ENCODE measurements at regions not wholly inside any gene's neighbourhood (a gene's known extent, or its start where the extent isn't known, plus 50 kb on each side); places are given as distances from the start of the nearest gene placed in this dataset.

DNA sequence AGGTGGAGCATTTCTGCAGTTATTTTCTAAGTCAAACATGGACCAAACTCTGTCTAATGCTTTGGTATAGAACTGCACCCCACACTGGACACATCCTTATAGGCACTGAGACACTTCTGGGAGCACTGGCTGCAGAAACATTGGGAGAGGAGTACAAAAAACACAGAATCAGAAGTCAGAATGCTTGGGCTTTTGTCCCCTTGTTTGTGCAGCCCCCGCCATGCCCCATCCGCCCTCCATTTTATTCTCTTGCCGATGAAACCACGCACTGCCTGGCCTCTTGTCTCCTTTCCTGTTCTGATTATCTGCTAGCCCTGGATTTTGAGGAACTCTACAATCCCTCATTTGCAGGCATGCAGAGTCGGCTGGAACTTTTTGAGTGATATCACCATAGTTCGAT is 1201.2 kb downstream of the TBC1D22A start:
- TF ChIP-seq, protein P1, sequence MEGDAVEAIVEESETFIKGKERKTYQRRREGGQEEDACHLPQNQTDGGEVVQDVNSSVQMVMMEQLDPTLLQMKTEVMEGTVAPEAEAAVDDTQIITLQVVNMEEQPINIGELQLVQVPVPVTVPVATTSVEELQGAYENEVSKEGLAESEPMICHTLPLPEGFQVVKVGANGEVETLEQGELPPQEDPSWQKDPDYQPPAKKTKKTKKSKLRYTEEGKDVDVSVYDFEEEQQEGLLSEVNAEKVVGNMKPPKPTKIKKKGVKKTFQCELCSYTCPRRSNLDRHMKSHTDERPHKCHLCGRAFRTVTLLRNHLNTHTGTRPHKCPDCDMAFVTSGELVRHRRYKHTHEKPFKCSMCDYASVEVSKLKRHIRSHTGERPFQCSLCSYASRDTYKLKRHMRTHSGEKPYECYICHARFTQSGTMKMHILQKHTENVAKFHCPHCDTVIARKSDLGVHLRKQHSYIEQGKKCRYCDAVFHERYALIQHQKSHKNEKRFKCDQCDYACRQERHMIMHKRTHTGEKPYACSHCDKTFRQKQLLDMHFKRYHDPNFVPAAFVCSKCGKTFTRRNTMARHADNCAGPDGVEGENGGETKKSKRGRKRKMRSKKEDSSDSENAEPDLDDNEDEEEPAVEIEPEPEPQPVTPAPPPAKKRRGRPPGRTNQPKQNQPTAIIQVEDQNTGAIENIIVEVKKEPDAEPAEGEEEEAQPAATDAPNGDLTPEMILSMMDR (IDR thresholded peaks at IDR 0.05) = no peak
- no peak for TF ChIP-seq ZFX (IDR thresholded peaks at IDR 0.05; ENCODE audit: borderline replicate concordance)
